ENCODE measurements at regions not wholly inside any gene's neighbourhood (a gene's known extent, or its start where the extent isn't known, plus 50 kb on each side); places are given as distances from the start of the nearest gene placed in this dataset.

GRCh38 chr3:86175593-86176444, 815.1 kb downstream of the VGLL3 start:
- DNase-seq (ENCODE audit: low spot score): no peak

DNA sequence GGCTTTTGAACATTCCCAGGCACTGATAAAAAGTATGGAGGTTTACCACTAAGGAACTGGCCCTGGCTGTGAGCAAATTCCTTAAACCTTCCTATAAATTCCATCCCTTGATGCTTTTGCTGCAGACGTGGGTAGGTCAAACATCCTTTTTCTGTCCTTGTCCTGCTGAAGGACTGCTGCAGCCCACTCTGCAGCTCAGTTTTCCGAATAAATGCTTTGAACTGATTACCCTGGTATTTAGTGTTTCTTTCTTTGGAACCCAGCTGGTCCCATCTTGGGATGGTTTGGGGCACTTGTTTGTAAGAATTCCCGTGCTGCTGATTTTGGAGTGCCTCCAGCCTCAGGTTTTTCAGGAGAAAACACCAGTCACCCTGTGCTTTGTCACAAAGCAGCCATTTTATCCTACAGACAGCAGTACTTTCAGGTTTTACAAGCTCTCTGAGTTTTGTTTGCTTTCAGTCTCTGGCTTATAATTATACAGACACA, 815.9 kb downstream of the VGLL3 start:
- DNase-seq (ENCODE audit: low spot score): no peak

GRCh38 chr3:86173401-86173800, 817.5 kb downstream of the VGLL3 start:
- DNase-seq (ENCODE audit: low spot score): no peak

- no peak for DNase-seq (ENCODE audit: low spot score)
These were observed 822.4 kb downstream of the VGLL3 start for GRCh38 chr3:86168512-86168911.

DNA sequence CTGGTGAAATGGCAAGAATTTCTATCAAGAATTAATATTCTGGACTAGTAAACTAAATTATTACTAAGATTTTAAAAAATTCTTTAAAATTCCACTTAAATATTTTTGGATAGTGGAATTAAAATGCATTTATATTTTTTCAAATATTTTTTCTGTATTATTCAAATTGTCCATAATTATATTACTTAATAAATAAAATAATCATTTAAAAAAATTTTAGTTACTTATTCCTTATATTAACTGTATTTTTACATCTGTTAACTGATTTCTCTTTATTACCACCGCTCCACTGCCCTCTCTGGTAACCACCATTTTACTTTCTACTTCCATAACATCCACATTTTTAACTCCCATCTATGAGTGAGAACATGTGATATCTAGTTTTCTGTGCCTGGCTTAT, 828.4 kb downstream of the VGLL3 start:
- no peak for DNase-seq (ENCODE audit: low spot score)

GRCh38 chr3:86161493-86161892, 829.5 kb downstream of the VGLL3 start:
- no peak for DNase-seq (ENCODE audit: low spot score)

GRCh38 chr3:86152620-86153019, 838.3 kb downstream of the VGLL3 start:
- no peak for DNase-seq (ENCODE audit: low spot score)

DNA sequence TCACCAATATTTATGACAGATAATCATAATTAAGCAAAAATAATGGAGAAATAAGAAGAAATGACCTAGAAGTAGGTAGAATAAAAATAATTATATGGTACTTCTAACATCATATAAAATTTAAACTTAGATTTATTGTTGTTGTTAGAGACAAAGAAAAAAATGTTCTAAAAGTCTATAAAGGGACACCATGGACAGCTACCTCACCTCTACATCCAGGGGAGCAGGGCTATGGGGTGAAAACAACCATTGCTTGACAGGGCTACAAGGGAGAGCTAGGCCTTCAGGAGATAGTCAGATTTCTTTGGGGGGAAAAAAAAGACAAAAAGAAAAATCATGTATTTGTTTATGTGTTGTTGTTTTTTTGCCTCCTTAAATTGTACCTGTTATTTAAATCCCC, 841.9 kb downstream of the VGLL3 start:
- no peak for DNase-seq (ENCODE audit: low spot score)

DNA sequence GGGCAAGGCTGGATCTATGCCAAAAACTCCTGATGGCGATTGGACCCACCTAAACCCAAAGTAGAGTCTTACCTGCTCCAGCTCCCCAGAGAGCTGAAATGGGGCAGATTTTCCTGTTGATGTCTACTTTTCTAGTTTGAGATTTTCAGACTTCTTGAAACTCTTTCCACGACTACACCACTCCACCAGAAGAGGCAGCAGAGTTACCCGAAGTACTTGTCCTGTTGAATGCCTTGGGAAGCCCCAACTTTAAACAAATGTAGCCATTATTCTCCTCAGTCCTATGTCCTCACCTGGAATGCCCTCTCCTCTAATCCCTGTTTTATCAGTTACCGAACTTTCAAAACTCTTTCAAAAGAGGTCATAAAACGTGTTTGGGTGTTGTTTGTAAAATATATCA, 843.8 kb downstream of the VGLL3 start:
- peak; percentile 1 for DNase-seq (ENCODE audit: low spot score)

- no peak for DNase-seq (ENCODE audit: low spot score)
These were observed 864.4 kb downstream of the VGLL3 start for GRCh38 chr3:86126552-86126951.
